ENCODE measurements at regions not wholly inside any gene's neighbourhood (a gene's known extent, or its start where the extent isn't known, plus 50 kb on each side); places are given as distances from the start of the nearest gene placed in this dataset.
"Not testable (repeated sequence)": the region's sequence is repeated elsewhere in the genome, so short reads cannot be mapped to it uniquely, and the experiment has no call there.

DNA sequence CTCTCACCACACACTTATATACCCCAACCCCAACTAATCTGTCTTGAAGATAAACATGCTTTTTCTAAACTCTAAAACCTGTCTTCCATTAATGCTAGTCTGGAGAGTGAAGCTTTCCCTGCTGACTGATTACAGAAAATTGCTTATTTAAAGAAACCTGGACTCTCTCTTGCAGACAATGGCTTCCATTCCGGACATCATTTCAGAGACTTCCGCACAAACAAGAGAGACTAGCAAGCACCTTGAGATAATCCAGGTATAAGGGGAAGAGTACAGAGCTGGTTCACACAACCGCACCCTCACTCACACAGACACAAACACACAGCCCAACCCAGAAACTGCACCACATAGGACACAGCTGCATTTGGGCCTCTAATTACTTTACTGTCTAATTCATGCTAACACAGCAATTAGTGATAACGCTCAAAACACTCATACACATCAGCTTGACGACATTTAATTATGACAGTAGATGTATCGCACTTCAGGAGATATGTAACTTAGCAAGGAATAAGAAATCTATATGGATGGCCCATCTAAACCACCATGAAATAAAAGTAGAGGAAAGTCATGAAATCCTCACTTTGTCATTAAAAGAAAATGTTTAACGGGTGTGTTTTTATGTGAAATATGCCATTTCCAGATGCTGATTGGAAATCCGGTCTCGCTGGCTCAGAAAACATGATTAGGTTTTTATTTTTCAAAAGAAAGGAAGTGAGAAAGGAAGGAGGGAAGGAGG lies 138.1 kb upstream of the JARID2 start:
- H3K4me3 ChIP-seq (ENCODE audit: low read depth, low read length), result no peak overlapping the region
- TF ChIP-seq, protein P1, sequence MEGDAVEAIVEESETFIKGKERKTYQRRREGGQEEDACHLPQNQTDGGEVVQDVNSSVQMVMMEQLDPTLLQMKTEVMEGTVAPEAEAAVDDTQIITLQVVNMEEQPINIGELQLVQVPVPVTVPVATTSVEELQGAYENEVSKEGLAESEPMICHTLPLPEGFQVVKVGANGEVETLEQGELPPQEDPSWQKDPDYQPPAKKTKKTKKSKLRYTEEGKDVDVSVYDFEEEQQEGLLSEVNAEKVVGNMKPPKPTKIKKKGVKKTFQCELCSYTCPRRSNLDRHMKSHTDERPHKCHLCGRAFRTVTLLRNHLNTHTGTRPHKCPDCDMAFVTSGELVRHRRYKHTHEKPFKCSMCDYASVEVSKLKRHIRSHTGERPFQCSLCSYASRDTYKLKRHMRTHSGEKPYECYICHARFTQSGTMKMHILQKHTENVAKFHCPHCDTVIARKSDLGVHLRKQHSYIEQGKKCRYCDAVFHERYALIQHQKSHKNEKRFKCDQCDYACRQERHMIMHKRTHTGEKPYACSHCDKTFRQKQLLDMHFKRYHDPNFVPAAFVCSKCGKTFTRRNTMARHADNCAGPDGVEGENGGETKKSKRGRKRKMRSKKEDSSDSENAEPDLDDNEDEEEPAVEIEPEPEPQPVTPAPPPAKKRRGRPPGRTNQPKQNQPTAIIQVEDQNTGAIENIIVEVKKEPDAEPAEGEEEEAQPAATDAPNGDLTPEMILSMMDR (conservative IDR thresholded peaks at IDR 0.05; ENCODE audit: low read depth, low read length), result no peak
- no peak for DNase-seq (ENCODE audit: low read depth)

DNA sequence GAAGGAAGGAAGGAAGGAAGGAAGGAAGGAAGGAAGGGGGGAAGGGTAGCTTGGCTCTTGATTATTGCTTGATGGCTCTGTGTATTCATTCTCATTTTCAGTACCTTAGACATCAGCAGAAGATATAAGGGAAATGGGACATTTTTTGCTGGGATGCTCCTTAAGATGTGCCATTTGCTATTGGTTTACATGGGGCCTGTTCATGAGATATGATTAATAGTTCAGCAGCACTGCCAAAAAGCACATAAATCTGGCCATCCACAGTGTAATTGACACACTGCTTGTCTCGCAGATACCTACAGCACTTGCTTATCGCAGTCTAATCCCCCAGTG lies 137.5 kb upstream of the JARID2 start:
- no peak for DNase-seq (ENCODE audit: low read depth)
- TF ChIP-seq, protein P1 (conservative IDR thresholded peaks at IDR 0.05; ENCODE audit: low read depth, low read length), result no peak

DNA sequence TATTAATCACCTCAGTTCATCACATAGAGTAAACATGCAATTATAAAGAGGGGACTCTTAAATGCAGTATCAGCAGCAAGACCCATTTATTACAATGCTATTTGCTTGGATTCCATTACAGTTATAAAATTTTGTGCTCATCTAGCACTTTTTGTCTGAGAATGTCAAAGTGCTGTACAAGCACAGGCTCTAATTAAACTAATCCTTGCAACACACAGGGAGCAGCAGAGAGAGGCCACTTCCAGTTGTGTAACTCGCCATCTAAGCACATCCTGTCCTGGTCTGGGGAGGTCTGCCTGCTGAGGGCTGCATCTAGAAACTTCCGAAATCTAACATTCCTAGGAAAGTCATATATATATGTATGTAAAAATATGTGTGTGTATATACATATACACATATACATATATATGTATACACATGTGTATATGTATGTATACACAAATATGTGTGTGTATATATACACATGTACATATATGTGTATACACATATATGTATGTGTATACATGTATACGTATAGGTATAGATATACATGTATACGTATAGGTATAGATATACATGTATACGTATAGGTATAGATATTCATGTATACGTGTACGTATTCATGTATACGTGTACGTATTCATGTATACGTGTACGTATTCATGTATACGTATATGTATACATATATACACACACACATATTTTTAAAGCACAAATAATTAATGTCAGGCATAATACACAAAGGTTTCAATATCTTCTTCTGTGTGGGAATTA lies 136.4 kb upstream of the JARID2 start:
- no peak for DNase-seq (ENCODE audit: low read depth)
- TF ChIP-seq, protein P1 (conservative IDR thresholded peaks at IDR 0.05; ENCODE audit: low read depth, low read length), result no peak
- H3K4me3 ChIP-seq (ENCODE audit: low read depth, low read length), result no peak overlapping the region

More for the DNA sequence above, 137.5 kb upstream of the JARID2 start:
- H3K4me3 ChIP-seq (ENCODE audit: low read depth, low read length), result no peak overlapping the region

DNA sequence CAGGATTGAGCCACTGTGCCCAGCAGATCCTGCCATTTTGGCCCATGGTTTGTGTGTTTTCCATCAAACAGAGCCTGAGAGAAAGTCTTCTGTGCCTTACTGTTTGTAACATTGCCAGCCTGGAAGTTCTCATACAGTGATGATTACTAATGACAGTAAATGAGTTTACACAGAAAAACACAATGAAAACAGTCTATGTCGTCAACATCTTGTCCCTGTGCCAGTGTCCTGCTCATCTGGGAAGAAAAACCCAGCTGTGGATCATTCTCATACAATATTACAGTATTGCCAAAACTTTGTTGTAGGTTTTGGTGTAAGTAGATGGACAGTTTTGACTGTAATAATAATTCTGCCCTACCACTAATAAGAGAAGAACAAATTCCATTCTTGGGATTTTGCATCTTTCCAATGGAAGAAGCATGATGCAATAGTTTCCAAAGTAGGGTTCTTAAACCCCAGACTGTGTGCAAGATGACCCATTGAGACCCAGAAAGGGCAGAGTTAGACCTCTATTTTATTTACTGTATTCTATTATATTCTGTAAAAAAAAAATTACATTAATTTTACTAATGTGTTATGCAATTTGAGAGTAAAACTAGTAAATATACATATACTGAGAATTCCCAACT lies 135.0 kb upstream of the JARID2 start:
- TF ChIP-seq, protein P1 (conservative IDR thresholded peaks at IDR 0.05; ENCODE audit: low read depth, low read length), result no peak
- H3K4me3 ChIP-seq (ENCODE audit: low read depth, low read length), result no peak overlapping the region
- no peak for DNase-seq (ENCODE audit: low read depth)

DNA sequence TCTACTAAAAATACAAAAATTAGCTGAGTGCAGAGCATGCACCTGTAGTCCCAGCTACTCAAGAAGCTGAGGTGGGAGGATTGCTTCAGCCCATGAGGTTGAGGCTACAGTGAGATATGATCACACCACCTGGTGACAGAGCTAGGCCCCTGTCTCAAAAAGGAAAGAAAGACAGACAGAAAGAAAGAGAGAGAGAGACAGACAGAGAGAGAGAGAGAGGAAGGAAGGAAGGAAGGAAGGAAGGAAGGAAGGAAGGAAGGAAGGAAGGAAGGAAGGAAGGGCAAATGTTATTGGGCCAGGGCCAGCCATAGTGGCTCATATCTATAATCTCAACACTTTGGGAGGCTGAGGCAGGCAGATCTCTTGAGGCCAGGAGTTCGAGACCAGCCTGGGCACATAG lies 134.3 kb upstream of the JARID2 start:
- not testable (repeated sequence) for H3K4me3 ChIP-seq (ENCODE audit: low read depth, low read length); DNase-seq (ENCODE audit: low read depth)

DNA sequence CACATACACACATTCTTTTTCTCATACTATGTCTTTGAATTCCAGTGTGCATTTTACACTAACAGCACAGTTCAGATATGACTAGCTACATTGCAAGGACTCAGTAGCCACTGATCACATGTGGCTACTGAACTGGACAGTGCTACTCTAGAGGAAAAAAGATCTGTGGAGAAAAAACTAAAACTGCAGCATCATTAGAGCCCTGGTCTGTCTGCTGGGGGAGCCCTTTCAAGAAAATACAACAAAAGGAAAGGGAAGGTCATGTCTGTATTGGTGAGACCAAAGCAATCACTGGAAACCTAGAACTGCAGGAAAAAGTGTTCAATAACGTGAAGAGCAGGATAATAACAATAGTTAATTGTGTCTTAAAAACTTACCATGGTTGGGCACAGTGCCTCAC lies 132.3 kb upstream of the JARID2 start:
- no peak overlapping the region for H3K4me3 ChIP-seq (ENCODE audit: low read depth, low read length)
- TF ChIP-seq, protein P1 (conservative IDR thresholded peaks at IDR 0.05; ENCODE audit: low read depth, low read length), result no peak
- DNase-seq (ENCODE audit: low read depth), result no peak

DNA sequence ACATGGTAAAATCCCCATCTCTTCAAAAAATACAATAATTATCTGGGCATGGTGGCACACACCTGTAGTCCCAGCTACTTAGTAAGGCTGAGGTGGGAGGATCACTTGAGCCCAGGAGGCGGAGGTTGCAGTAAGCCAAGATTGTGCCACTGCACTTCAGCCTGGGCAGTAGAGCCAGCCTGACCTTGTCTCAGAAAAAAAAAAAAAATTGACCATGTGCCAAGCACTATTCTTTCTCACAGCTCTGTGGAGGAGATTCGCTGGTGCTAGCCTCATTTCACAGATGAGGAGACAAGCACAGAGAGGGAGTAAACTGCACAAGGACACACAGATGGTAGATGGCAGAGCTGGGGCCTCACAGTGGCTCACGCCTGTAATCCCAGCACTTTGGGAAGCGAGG lies 131.8 kb upstream of the JARID2 start:
- DNase-seq (ENCODE audit: low read depth), result no peak
- TF ChIP-seq, protein P1 (conservative IDR thresholded peaks at IDR 0.05; ENCODE audit: low read depth, low read length), result no peak
- H3K4me3 ChIP-seq (ENCODE audit: low read depth, low read length), result no peak overlapping the region

Data from epithelial cell of proximal tubule (primary cell).